DMS153 treated with DMSO at 0.1 percent for 48 hours (cell line): ENCODE measurements at regions not wholly inside any gene's neighbourhood (a gene's known extent, or its start where the extent isn't known, plus 50 kb on each side); places are given as distances from the start of the nearest gene placed in this dataset.
"Not testable (repeated sequence)": the region's sequence is repeated elsewhere in the genome, so short reads cannot be mapped to it uniquely, and the experiment has no call there.

Source experiments
- DNase-seq: peaks from one replicate; lab custom pipeline; 2025; ENCODE audit not compliant: unreplicated experiment; lab: John Stamatoyannopoulos, UW

DNA sequence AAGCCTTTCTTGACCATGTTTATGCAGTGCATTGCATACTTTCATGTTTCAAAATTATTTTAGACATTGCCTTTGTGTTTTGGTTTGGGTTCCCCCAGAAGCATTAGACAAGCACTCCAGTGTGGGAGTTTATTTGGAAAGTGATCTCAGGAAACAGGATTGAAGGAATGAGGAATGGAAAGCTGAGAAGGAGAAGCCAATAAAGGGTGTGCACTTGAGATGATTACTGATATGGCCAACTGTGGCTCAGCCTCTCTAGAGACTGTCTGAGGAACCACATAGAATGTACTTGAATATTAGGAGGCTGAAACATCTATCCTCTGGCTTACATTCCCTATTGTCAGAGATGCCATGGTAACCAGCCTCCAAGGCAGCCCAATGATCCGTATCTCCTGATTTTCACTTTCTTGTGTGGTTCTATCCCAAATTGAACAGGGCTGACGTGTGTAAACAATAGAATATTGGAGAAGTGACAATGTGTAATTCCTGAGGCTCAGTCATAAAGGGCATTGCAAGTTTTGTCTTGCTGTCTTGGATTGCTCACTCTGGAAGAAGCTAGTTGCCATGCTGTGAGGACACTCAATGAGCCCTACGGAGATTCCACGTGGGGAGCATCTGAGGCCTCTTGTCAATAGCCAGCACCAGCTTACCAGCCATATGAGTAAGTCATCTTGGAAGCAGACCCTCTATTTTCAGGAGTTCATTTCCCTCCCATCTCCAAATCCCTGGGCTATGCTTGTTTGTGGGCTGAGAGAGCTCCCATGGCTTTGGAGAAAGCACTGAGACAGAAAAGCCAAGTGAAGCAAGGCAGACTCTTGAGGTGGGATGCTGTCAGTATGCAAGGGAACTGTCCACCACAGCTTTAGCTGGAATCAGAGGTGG is 84.7 kb downstream of the SCN11A start:
- no peak for DNase-seq

DNA sequence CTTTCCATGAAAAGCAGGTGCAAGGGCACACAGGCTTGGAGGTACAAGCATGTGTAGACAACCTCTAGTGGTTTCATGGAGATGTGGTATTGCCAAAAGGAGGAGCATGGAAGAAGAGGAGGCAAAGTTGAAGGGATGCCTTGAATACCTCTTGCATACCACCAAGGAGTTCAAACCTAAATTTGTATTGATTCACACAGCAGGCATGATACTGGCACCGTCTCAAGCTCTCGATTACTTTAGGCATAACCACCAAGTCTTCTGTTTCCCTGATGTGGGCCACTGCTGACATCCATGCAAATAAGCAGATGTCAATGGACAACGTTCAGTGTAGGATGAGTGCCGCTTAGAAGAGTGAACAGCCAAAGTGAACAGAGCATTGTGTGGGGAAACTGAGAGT is 87.1 kb downstream of the SCN11A start:
- DNase-seq = no peak

DNA sequence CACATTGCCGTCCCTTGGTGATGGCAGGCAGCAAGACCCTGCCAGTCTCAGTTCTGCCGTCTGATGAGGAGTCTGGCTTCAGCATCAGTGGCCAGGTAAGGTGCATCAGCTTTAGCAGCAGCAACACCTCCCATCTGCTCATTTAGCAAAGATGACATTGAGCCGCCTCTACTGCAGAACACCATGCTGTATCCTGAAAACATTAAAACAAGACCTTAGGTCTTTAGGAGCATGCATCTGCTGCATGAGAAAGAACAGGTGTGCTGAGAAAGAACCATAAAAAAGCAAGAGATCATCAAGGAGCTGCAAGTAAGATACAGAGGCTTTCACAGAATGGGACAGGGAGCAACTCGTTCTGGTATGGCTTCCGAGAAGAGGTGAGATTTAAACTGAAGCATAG is 87.5 kb downstream of the SCN11A start:
- no peak for DNase-seq

DNA sequence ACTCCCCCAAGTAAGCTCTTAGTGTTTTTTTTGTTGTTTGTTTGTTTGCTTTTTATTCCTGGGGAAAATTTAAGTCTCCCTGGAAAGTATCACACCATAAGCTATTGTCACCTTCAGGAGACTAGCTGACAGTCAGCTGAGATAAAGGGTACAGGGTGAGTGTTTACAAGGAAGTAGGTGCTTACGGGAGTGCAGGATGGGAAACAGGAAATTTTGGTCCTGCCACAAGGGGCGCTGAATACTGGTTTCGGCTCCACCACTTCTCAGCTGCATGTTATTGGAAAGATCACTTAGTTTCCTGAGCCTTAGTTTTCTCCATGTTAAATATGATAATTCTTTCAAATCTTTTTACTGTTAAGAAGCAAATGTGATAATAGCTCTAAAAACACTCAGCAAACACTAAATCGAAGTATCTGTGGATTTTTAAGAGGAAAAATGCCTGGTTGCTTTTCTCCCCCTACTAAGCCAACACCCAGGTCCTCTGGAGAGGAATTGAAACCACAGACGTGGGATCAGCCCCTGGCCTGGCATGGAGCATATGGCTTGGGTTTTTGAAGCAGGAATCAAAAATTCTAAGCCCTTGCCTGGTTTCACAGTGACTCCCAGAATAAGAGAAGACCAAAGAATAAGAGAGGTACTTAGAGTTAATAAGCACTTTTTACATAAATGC is 90.7 kb downstream of the SCN11A start:
- peak; percentile 39 for DNase-seq

DNA sequence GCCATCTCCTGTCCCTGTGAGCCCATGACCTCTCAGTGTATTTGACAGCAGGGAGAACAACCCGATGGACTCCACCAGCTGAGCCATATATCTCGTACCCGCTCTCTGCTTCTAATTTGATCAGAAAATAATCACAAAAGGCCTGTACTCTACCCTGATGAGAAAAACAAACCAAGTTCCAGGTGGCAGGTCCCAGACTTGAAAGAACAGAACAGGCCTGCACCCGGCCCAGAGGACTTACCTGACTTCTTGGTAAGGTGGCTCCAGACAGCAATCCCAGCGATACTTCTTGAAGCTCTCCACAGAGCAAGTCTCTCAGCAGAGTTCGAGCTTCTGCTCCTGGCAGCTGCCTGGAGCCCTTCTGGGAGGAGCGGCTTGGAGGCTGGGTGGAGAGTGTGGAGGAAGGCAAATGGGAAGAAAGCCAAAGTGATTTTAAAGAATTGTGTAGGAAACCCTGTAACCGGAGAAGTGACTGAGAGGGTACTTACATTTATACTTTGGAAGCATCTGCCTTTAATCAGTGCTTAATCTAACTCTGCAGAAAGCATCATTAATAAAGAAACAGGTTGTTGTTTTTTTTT is 91.6 kb downstream of the SCN11A start:
- DNase-seq = no peak

DNA sequence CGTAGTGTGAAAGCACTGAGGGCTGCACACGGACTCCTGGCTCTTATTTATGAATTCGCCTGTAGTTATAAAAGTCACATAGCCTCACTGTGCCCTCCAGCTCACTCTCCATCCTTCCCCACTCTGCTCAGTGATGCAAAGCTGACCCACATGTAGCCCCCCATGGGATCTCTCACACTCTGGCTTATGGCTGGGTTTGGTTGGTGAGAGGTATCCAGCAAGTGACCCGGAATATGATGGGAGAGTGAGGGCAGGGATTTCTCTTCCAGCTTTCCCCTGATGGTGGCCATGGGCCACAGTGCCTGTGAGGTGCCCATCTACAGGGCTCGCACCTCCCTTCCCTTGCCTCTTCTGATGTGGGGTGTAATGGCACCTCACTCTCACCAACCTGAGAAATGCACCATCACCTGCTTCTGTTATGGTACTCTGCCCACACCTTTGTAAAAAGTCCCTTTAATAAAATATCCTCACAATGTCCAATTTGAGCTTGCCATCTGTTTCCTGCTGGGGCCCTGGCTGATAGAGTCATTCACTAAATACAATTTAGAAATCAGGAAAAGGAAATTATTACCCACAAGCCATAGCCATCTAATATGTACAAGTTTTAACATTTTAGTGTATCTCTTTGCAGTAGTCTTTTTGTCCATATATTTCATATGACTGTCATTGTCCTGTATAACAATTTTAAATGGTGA is 93.6 kb downstream of the SCN11A start:
- no peak for DNase-seq

DNA sequence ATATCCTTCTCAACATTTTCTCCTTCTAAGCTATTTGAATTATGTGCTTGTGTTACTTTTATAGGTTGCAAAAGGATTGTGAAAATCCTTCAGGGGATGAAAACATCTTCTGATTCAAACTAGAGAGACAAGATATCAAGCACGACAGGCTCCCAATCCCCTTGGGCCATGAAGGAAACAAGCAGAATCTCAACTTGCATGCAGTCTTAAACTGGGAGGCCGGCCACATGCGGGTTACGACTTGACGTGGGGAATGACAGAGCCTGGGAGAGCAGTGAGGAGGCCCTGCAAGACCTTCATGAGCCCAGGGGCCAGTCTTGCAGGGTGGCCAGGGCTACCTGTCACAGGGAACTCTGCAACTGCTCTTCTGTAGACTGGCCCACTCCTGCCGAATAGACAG is 94.4 kb downstream of the SCN11A start:
- DNase-seq = no peak

DNA sequence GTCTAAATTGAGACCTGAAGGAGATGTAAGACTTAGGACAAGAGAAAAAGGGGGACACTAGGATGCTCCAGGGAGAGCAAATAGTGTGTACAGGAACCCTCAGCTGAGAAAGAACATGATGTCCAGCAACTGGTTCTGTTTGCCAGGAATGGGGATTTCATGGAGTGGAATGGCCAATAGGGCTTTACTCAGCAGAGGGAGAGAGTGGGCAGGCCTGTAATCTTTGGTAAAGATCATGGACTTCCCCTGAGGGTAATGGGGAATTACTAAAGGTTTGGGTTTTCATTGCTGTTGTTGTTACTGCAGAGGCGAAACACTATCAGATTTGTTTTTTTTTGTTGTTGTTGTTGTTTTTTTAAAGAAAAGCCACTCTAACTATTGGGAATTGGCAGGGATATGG is 99.0 kb downstream of the SCN11A start:
- no peak for DNase-seq

DNA sequence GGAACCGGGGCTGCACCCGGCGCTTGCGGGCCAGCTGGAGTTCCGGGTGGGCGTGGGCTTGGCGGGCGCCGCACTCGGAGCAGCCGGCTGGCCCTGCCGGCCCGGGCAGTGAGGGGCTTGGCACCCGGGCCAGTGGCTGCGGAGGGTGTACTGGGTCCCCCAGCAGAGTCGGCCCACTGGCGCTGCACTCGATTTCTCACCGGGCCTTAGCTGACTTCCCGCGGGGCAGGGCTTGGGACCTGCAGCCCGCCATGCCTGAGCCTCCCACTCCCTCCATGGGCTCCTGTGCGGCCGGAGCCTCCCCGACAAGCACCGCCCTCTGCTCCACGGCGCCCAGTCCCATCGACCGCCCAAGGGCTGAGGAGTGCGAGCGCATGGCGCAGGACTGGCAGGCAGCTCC is 100.6 kb downstream of the SCN11A start:
- not testable (repeated sequence) for DNase-seq

DNA sequence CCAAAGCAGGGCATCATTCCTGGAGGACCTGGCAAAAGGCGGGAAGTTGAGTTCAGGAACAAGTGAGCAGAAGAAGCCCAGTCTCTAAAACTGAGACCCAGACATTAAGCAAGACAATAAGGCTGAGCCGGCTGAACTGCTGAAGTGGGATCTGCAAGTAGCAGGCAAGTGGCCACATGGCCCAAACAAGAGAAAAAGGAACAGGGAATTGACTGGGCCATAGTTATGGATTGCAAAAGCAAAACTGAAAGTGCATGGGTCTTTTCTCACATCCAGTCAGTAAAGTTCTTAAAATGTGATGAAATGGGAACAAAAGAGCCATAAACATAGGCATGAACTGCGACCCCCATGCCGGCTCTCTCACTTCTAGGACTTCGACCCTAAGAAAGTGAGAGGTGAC is 101.2 kb downstream of the SCN11A start:
- DNase-seq = no peak

DNA sequence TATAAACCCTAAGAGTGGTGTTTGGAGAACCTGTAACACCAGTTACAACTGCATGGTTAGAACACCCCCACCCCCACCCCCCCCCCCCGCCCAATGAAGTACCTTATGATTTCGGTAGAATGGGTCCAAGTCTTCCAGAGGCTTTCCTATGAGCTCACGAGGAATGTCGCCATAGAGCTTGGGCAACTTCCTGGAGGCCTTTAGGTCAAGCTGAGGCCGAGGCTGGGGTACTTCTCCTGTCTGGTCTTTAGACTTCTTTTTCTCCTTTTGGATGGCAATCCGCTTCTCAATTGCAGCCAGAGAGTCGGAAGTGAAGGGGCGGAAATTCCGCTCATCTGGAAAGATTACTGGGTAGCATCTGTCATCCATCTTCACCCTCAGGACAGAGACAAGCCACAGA is 101.8 kb downstream of the SCN11A start:
- DNase-seq = no peak

DNA sequence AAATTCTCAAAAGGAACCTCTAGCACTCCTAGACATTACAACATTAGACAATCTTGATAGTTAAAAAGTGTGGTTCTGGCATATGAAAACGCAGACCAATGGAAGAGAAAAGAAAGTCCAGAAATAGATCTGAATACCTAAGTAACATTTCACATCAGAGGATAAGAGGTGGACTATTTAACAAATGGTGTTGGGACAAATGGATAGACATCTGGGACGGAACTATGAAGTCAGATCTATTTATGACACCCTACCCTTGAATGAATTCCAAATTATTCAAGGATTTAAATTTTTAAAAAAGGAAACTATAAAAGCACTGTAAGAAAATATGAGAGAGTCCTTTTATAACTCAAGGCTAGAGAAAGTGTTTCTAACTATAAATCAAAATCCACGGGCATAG is 111.3 kb downstream of the SCN11A start:
- DNase-seq = no peak

DNA sequence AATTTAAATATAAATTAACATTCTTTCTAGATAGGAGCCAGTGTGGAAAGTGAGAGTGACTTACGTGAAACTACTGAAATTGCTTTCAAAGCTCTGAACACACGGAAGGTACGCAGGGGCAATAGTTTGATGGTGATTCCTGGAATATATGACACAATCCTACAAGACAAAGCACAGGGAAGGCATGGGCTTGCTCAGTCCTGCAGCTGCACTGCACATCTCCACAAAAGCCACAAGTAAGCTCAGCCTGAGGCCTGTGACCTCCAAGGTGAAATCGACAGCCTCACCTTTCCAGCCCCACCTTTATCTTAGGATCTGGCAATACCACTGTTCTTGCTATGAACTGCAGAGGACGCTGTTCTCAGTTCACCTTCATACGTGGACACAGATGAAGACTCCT is 109.3 kb upstream of the SCN10A start:
- DNase-seq = no peak

DNA sequence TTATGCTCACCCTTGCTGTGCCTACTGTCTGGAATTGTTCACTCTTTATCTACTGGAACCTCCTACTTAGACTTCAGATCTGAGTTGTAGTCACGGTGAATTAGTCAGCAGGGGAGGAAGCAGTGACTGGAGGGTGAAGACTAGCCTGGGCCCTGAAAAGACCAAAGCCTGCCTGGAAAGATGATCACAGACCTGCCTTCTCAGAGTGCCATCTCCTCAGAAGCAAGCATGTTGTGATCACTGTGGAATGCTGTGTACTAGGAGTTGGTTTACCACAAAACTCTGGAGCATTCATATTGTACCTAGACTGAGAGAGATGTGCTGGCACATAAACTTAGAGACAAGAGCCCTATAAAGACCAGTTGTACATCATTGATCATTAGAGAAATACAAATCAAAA is 100.7 kb upstream of the SCN10A start:
- DNase-seq = no peak

DNA sequence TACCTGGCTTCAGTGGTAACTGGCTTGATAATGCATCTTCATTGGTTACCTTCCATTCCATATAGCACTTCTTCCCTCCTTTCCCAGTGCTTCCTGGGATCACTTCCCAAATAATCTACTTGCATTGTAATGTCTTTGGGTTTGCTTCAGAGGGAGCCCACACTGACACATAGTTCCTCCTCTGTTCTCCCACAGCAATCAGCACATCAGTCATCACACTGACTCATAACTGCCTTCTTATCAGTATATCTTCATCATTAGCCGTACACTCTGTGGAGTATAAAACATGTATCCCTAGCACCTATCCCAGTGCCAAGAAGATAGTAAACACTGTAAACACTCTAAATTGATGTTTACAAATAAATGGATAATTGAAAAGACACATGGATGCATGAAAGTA is 91.4 kb upstream of the SCN10A start:
- no peak for DNase-seq

DNA sequence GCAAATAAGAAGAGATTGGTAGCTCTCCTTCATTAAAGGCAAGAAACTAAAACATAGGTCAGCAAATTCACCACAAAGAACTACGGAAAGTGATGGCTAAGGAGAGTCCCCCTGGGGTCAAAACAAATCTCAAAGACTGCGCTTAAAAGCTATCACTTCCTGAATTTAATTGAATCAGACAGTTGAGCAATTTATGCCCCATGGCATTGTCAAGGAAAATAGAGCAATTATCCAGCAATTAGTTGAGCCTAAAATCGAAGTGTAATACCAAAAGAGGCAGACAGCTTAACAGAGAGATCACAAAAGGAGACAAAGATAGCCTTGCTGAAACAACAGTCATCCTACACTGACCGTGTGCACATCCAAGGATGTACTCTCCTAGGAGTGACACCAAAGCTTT is 74.4 kb upstream of the SCN10A start:
- DNase-seq = no peak

DNA sequence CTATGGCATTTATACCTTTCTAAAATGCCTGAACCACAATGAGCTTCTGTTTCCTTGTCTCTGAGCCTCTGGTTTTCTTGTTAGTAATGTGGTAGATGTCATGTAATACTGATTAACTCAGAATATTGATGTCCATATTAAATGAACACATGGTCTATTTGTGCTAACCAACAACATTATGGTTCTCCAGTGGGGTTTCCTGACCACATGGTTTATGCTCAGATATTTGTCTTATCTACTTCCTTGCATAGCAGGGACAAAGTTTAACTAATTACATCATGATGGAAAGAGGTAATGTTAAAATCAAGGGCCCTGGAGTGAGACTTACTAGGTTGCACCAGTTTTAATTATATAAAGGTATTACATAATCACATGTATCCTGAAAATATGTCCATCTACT is 62.6 kb upstream of the SCN10A start:
- DNase-seq = no peak
